GM23338 (cell line): ENCODE measurements at regions not wholly inside any gene's neighbourhood (a gene's known extent, or its start where the extent isn't known, plus 50 kb on each side); places are given as distances from the start of the nearest gene placed in this dataset.

Experiments
- EZH2 ChIP-seq: fragments of 200-600 bp; sonication (generic); IDR thresholded peaks from one replicate; pipeline ENCODE4 v1.8.0; 2017; ENCODE audit warnings: antibody characterized with exemption, mild to moderate bottlenecking, low read depth; ENCODE audit not compliant: unreplicated experiment
- EZH2phosphoT487 ChIP-seq: fragments of 200-600 bp; sonication (generic); IDR thresholded peaks from one replicate; pipeline ENCODE4 v1.8.1; 2018; ENCODE audit warnings: antibody characterized with exemption; ENCODE audit not compliant: unreplicated experiment
- ZNF114 ChIP-seq: fragments of 250-450 bp; sonication (Bioruptor Pico); IDR thresholded peaks from 2 replicates; pipeline ENCODE4 v1.5.0; 2020; ENCODE audit warnings: mild to moderate bottlenecking, moderate library complexity
- ZNF331 ChIP-seq: fragments of 250-450 bp; sonication (Bioruptor Pico); IDR thresholded peaks from 2 replicates; pipeline ENCODE4 v1.5.0; 2020; ENCODE audit warnings: low read depth, mild to moderate bottlenecking, moderate library complexity
- TF ChIP-seq, protein P1 (sequence below): fragments of 250-450 bp; sonication (Bioruptor Pico); IDR thresholded peaks from 2 replicates; pipeline ENCODE4 v1.5.0; 2020; ENCODE audit warnings: mild to moderate bottlenecking, moderate library complexity
- TF ChIP-seq, protein P2 (sequence below): IDR thresholded peaks from one replicate; pipeline ENCODE4 v1.6.1; 2018; ENCODE audit warnings: antibody characterized with exemption; ENCODE audit not compliant: unreplicated experiment
- TF ChIP-seq, protein P3 (sequence below): IDR thresholded peaks from 2 replicates; pipeline ENCODE4 v1.6.1; 2016; ENCODE audit warnings: antibody characterized with exemption

DNA sequence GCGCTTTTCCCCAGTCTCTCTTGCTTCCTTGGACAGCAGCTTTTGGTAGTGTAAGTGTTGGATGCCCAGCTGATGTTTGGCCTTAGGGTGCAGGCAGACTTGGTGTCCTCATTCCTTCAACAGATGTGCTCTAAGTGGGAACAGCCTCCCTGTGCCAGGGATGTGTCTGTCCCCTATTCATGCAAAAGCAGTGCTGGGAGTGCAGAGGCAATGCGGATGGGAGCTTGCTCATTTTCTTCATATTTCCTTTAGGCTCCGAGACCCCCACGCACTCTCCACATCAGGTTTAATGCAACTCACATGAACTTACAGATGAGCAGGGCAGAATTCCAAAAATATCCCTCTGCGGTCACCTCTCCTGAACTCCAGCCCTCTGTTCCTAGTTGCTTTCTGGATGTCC lies 96.1 kb downstream of the IER5 start (continued):
- TF ChIP-seq, protein P1, sequence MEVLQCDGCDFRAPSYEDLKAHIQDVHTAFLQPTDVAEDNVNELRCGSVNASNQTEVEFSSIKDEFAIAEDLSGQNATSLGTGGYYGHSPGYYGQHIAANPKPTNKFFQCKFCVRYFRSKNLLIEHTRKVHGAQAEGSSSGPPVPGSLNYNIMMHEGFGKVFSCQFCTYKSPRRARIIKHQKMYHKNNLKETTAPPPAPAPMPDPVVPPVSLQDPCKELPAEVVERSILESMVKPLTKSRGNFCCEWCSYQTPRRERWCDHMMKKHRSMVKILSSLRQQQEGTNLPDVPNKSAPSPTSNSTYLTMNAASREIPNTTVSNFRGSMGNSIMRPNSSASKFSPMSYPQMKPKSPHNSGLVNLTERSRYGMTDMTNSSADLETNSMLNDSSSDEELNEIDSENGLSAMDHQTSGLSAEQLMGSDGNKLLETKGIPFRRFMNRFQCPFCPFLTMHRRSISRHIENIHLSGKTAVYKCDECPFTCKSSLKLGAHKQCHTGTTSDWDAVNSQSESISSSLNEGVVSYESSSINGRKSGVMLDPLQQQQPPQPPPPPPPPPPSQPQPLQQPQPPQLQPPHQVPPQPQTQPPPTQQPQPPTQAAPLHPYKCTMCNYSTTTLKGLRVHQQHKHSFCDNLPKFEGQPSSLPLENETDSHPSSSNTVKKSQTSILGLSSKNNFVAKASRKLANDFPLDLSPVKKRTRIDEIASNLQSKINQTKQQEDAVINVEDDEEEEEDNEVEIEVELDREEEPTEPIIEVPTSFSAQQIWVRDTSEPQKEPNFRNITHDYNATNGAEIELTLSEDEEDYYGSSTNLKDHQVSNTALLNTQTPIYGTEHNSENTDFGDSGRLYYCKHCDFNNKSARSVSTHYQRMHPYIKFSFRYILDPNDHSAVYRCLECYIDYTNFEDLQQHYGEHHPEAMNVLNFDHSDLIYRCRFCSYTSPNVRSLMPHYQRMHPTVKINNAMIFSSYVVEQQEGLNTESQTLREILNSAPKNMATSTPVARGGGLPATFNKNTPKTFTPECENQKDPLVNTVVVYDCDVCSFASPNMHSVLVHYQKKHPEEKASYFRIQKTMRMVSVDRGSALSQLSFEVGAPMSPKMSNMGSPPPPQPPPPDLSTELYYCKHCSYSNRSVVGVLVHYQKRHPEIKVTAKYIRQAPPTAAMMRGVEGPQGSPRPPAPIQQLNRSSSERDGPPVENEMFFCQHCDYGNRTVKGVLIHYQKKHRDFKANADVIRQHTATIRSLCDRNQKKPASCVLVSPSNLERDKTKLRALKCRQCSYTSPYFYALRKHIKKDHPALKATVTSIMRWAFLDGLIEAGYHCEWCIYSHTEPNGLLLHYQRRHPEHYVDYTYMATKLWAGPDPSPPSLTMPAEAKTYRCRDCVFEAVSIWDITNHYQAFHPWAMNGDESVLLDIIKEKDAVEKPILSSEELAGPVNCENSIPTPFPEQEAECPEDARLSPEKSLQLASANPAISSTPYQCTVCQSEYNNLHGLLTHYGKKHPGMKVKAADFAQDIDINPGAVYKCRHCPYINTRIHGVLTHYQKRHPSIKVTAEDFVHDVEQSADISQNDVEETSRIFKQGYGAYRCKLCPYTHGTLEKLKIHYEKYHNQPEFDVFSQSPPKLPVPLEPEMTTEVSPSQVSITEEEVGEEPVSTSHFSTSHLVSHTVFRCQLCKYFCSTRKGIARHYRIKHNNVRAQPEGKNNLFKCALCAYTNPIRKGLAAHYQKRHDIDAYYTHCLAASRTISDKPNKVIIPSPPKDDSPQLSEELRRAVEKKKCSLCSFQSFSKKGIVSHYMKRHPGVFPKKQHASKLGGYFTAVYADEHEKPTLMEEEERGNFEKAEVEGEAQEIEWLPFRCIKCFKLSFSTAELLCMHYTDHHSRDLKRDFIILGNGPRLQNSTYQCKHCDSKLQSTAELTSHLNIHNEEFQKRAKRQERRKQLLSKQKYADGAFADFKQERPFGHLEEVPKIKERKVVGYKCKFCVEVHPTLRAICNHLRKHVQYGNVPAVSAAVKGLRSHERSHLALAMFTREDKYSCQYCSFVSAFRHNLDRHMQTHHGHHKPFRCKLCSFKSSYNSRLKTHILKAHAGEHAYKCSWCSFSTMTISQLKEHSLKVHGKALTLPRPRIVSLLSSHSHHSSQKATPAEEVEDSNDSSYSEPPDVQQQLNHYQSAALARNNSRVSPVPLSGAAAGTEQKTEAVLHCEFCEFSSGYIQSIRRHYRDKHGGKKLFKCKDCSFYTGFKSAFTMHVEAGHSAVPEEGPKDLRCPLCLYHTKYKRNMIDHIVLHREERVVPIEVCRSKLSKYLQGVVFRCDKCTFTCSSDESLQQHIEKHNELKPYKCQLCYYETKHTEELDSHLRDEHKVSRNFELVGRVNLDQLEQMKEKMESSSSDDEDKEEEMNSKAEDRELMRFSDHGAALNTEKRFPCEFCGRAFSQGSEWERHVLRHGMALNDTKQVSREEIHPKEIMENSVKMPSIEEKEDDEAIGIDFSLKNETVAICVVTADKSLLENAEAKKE (CRISPR knock-in tag), result no peak
- TF ChIP-seq EZH2phosphoT487 (no peak), ZNF114 (no peak), ZNF331 (CRISPR knock-in tag) (no peak), EZH2 (no peak)
- TF ChIP-seq, protein P2, sequence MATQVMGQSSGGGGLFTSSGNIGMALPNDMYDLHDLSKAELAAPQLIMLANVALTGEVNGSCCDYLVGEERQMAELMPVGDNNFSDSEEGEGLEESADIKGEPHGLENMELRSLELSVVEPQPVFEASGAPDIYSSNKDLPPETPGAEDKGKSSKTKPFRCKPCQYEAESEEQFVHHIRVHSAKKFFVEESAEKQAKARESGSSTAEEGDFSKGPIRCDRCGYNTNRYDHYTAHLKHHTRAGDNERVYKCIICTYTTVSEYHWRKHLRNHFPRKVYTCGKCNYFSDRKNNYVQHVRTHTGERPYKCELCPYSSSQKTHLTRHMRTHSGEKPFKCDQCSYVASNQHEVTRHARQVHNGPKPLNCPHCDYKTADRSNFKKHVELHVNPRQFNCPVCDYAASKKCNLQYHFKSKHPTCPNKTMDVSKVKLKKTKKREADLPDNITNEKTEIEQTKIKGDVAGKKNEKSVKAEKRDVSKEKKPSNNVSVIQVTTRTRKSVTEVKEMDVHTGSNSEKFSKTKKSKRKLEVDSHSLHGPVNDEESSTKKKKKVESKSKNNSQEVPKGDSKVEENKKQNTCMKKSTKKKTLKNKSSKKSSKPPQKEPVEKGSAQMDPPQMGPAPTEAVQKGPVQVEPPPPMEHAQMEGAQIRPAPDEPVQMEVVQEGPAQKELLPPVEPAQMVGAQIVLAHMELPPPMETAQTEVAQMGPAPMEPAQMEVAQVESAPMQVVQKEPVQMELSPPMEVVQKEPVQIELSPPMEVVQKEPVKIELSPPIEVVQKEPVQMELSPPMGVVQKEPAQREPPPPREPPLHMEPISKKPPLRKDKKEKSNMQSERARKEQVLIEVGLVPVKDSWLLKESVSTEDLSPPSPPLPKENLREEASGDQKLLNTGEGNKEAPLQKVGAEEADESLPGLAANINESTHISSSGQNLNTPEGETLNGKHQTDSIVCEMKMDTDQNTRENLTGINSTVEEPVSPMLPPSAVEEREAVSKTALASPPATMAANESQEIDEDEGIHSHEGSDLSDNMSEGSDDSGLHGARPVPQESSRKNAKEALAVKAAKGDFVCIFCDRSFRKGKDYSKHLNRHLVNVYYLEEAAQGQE, result no peak
- TF ChIP-seq, protein P3, sequence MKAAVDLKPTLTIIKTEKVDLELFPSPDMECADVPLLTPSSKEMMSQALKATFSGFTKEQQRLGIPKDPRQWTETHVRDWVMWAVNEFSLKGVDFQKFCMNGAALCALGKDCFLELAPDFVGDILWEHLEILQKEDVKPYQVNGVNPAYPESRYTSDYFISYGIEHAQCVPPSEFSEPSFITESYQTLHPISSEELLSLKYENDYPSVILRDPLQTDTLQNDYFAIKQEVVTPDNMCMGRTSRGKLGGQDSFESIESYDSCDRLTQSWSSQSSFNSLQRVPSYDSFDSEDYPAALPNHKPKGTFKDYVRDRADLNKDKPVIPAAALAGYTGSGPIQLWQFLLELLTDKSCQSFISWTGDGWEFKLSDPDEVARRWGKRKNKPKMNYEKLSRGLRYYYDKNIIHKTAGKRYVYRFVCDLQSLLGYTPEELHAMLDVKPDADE, result no peak
